ENCODE measurements at regions not wholly inside any gene's neighbourhood (a gene's known extent, or its start where the extent isn't known, plus 50 kb on each side); places are given as distances from the start of the nearest gene placed in this dataset.
"Not testable (repeated sequence)": the region's sequence is repeated elsewhere in the genome, so short reads cannot be mapped to it uniquely, and the experiment has no call there.

DNA sequence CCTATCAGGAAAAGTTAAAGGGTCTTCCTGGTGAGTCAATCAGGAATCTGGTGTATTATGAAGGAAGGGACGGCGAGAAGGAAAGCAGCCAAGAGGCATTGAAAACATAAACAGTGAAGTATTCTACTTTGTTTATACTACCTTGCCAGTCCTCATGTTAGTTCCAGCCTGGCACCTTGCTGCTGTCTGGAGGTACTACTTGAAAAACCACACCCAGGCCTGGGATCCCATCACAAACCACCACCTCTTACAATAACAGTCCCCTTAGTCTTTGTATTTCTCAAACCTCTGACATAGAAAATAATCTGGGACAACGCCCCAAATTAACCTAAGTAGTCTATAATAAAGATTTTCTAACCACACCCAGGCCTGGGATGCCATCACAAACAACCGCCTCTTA lies 676.7 kb upstream of the SOX9 start:
- intact Hi-C loops (cut with micrococcal nuclease; ENCODE audit: unreplicated experiment), result no loop called here
- DNase-seq, result no peak
- BruUV-seq (replicated peaks), result no TSS peak
- H3F3A ChIP-seq (ENCODE audit: insufficient read depth, low read depth), result peaks cover 10% of the 10 kb centered on the region; the same call in 1 of the 2 replicates
- H3K9me3 ChIP-seq (ENCODE audit: insufficient read depth, low read depth), result peaks cover 23% of the 10 kb centered on the region; the same call in 1 of the 2 replicates
- TF ChIP-seq, protein P1, sequence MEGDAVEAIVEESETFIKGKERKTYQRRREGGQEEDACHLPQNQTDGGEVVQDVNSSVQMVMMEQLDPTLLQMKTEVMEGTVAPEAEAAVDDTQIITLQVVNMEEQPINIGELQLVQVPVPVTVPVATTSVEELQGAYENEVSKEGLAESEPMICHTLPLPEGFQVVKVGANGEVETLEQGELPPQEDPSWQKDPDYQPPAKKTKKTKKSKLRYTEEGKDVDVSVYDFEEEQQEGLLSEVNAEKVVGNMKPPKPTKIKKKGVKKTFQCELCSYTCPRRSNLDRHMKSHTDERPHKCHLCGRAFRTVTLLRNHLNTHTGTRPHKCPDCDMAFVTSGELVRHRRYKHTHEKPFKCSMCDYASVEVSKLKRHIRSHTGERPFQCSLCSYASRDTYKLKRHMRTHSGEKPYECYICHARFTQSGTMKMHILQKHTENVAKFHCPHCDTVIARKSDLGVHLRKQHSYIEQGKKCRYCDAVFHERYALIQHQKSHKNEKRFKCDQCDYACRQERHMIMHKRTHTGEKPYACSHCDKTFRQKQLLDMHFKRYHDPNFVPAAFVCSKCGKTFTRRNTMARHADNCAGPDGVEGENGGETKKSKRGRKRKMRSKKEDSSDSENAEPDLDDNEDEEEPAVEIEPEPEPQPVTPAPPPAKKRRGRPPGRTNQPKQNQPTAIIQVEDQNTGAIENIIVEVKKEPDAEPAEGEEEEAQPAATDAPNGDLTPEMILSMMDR (conservative IDR thresholded peaks at IDR 0.05), result no peak
- TF ChIP-seq EZH2 (IDR thresholded peaks at IDR 0.05; ENCODE audit: low read depth), result no peak
- no peaks in the 10 kb centered on the region for H3K36me3 ChIP-seq (ENCODE audit: low read depth)
- H3K79me2 ChIP-seq (ENCODE audit: low read depth), result no peaks in the 10 kb centered on the region
- peaks cover 14% of the 10 kb centered on the region for H3K4me1 ChIP-seq (replicated peaks; ENCODE audit: insufficient read depth)
- no peaks in the 10 kb centered on the region for H4K20me1 ChIP-seq (ENCODE audit: insufficient read depth)
- no peaks in the 10 kb centered on the region for H3K9me2 ChIP-seq (ENCODE audit: insufficient read depth)
- H3K4me3 ChIP-seq, result no peak overlapping the region
- H2AFZ ChIP-seq, result 0 out of 2 replicates have a peak overlapping the region, but pooled peaks have one; percentile 20
- H3K4me2 ChIP-seq, result no peak overlapping the region
- no peak overlapping the region for H3K27ac ChIP-seq
- no peaks in the 10 kb centered on the region for H3K27me3 ChIP-seq (ENCODE audit: insufficient read depth, low read depth)
- ChIA-PET CTCF (no interaction called here), POLR2A (ENCODE audit: unreplicated experiment) (no interaction called here)

DNA sequence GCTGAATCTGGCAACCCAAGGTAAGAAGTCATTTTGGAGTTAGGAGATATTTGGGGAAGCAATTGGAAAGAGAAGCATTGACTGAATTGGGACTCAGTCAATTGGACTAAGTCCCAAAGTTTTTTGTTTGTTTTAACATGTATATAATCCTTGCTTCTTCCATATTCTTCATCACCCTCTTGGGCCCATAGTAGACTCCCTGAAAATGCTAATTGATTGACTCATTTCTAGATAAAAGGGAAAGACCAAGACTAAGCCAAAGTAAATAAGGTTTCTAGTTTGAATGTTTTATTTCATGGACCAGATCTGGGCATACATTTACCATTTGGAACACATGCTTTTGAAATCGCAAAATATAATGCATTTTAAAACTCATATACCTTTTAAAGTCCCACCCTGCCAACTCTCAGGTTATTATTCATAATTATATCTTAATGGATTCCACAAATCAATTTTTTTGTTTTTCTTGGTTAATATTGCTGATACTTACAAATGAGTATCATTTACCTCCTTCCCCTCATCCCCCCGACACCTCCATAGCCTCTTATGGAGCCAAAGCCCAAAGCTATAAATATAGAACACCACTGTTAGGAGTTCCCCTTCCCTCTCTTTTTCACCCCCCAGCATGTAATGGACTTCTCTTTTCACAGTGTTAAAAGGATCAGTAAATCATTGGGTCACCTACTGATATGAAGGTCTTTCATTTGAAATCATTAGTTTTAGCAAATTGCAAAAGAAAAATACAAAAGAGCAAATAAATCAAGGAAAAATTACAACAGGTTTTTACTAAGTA lies 674.0 kb upstream of the SOX9 start:
- no peak overlapping the region for H3K27ac ChIP-seq
- ChIA-PET POLR2A (ENCODE audit: unreplicated experiment) (no interaction called here), CTCF (no interaction called here)
- H3F3A ChIP-seq (ENCODE audit: insufficient read depth, low read depth), result peaks cover 4% of the 10 kb centered on the region; the same call in 1 of the 2 replicates
- H3K4me2 ChIP-seq, result no peak overlapping the region
- H3K79me2 ChIP-seq (ENCODE audit: low read depth), result no peaks in the 10 kb centered on the region
- no peaks in the 10 kb centered on the region for H3K27me3 ChIP-seq (ENCODE audit: insufficient read depth, low read depth)
- peaks cover 5% of the 10 kb centered on the region; the same call in 1 of the 2 replicates for H3K9me3 ChIP-seq (ENCODE audit: insufficient read depth, low read depth)
- H3K4me3 ChIP-seq, result no peak overlapping the region
- DNase-seq, result no peak
- intact Hi-C loops (cut with micrococcal nuclease; ENCODE audit: unreplicated experiment), result no loop called here
- no peaks in the 10 kb centered on the region for H4K20me1 ChIP-seq (ENCODE audit: insufficient read depth)
- TF ChIP-seq, protein P1 (conservative IDR thresholded peaks at IDR 0.05), result no peak
- TF ChIP-seq EZH2 (IDR thresholded peaks at IDR 0.05; ENCODE audit: low read depth), result no peak
- H3K9me2 ChIP-seq (ENCODE audit: insufficient read depth), result no peaks in the 10 kb centered on the region
- peaks cover 8% of the 10 kb centered on the region; the same call in 1 of the 2 replicates for H3K4me1 ChIP-seq (replicated peaks; ENCODE audit: insufficient read depth)
- H3K36me3 ChIP-seq (ENCODE audit: low read depth), result no peaks in the 10 kb centered on the region
- no TSS peak for BruUV-seq (replicated peaks)
- no peak overlapping the region for H2AFZ ChIP-seq

- no peaks in the 10 kb centered on the region for H3K9me2 ChIP-seq (ENCODE audit: insufficient read depth)
- no peaks in the 10 kb centered on the region for H4K20me1 ChIP-seq (ENCODE audit: insufficient read depth)
- no TSS peak for BruUV-seq (replicated peaks)
- DNase-seq, result peak in 1 of 2 experiments; percentile 60
- CTCF ChIA-PET, result no interaction called here
- H3K4me3 ChIP-seq, result no peak overlapping the region
- peaks cover 5% of the 10 kb centered on the region; the same call in 1 of the 2 replicates for H3K9me3 ChIP-seq (ENCODE audit: insufficient read depth, low read depth)
- intact Hi-C loops (cut with micrococcal nuclease; ENCODE audit: unreplicated experiment), result loop anchor here (1.0 kb wide), 1 partner anchor 35 kb away; no protein-coding TSS in a partner anchor
- H3K4me2 ChIP-seq, result no peak overlapping the region
- H3K4me1 ChIP-seq (replicated peaks; ENCODE audit: insufficient read depth), result peaks cover 8% of the 10 kb centered on the region; the same call in 1 of the 2 replicates
- no peaks in the 10 kb centered on the region for H3K79me2 ChIP-seq (ENCODE audit: low read depth)
- no peak for TF ChIP-seq EZH2 (IDR thresholded peaks at IDR 0.05; ENCODE audit: low read depth)
- TF ChIP-seq, protein P1 (conservative IDR thresholded peaks at IDR 0.05), result no peak
- peaks cover 4% of the 10 kb centered on the region; the same call in 1 of the 2 replicates for H3F3A ChIP-seq (ENCODE audit: insufficient read depth, low read depth)
- no peaks in the 10 kb centered on the region for H3K27me3 ChIP-seq (ENCODE audit: insufficient read depth, low read depth)
- POLR2A ChIA-PET (ENCODE audit: unreplicated experiment), result no interaction called here
- no peaks in the 10 kb centered on the region for H3K36me3 ChIP-seq (ENCODE audit: low read depth)
- no peak overlapping the region for H2AFZ ChIP-seq
- no peak overlapping the region for H3K27ac ChIP-seq
Measured at GRCh38 chr17:71447644-71448043, 673.2 kb upstream of the SOX9 start.

- intact Hi-C loops (cut with micrococcal nuclease; ENCODE audit: unreplicated experiment); H3K4me3 ChIP-seq; CTCF ChIA-PET; H3K9me2 ChIP-seq (ENCODE audit: insufficient read depth); H3K9me3 ChIP-seq (ENCODE audit: insufficient read depth, low read depth); H3K27me3 ChIP-seq (ENCODE audit: insufficient read depth, low read depth); H3F3A ChIP-seq (ENCODE audit: insufficient read depth, low read depth); DNase-seq; H3K27ac ChIP-seq; H4K20me1 ChIP-seq (ENCODE audit: insufficient read depth); H2AFZ ChIP-seq; H3K36me3 ChIP-seq (ENCODE audit: low read depth); POLR2A ChIA-PET (ENCODE audit: unreplicated experiment); BruUV-seq (replicated peaks); H3K79me2 ChIP-seq (ENCODE audit: low read depth); H3K4me2 ChIP-seq; H3K4me1 ChIP-seq (replicated peaks; ENCODE audit: insufficient read depth): not testable (repeated sequence)
Measured at GRCh38 chr17:71450657-71451056, 670.2 kb upstream of the SOX9 start.

Measured in PC-9 (cell line).